PFSK-1 (cell line): ENCODE measurements at regions not wholly inside any gene's neighbourhood (a gene's known extent, or its start where the extent isn't known, plus 50 kb on each side); places are given as distances from the start of the nearest gene placed in this dataset.

Experiments
- FOXP2 ChIP-seq: optimal IDR thresholded peaks from 2 replicates; pipeline ENCODE3; 2011; ENCODE audit warnings: borderline replicate concordance, control low read depth, inconsistent platforms; ENCODE audit not compliant: insufficient read depth; ENCODE audit errors: extremely low read length, extremely low read depth
- POLR2AphosphoS5 ChIP-seq: IDR thresholded peaks from 2 replicates; pipeline ENCODE4 v1.6.1; 2012; ENCODE audit warnings: low read depth, mild to moderate bottlenecking, control low read depth, low read length, moderate library complexity
- TF ChIP-seq, protein P1 (sequence below), 2 experiments: IDR thresholded peaks; 2 replicates each; pipeline versions ENCODE4 v1.6.1 to v1.8.0; 2011 to 2012; ENCODE audit warnings: low read depth in 2 of 2, low read length in 2 of 2, control low read depth in 1 of 2, inconsistent platforms in 1 of 2, mild to moderate bottlenecking in 1 of 2, moderate library complexity in 1 of 2; ENCODE audit not compliant: insufficient read depth in 1 of 2

DNA sequence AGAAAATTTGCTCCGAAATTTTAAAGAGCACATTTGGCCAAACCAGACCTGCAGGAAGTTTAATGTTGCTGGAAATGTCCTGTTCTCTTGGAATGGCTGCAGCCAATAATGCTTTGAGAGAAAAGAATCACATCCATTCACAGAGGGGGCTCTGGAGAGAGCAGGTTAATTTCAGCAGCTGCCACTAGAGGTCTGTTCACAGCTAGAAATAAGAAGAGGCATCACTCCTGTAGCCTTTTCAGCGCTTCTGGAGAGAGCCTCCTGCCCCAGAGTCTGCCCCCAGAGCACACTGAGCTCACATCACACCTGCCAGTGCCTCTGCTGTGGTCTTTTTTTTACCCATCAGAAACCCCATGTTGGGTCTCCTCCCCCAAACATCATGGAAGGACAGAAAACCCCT, 124.8 kb upstream of the RAD23B start:
- TF ChIP-seq FOXP2 (no peak), POLR2AphosphoS5 (no peak)
- TF ChIP-seq, protein P1, sequence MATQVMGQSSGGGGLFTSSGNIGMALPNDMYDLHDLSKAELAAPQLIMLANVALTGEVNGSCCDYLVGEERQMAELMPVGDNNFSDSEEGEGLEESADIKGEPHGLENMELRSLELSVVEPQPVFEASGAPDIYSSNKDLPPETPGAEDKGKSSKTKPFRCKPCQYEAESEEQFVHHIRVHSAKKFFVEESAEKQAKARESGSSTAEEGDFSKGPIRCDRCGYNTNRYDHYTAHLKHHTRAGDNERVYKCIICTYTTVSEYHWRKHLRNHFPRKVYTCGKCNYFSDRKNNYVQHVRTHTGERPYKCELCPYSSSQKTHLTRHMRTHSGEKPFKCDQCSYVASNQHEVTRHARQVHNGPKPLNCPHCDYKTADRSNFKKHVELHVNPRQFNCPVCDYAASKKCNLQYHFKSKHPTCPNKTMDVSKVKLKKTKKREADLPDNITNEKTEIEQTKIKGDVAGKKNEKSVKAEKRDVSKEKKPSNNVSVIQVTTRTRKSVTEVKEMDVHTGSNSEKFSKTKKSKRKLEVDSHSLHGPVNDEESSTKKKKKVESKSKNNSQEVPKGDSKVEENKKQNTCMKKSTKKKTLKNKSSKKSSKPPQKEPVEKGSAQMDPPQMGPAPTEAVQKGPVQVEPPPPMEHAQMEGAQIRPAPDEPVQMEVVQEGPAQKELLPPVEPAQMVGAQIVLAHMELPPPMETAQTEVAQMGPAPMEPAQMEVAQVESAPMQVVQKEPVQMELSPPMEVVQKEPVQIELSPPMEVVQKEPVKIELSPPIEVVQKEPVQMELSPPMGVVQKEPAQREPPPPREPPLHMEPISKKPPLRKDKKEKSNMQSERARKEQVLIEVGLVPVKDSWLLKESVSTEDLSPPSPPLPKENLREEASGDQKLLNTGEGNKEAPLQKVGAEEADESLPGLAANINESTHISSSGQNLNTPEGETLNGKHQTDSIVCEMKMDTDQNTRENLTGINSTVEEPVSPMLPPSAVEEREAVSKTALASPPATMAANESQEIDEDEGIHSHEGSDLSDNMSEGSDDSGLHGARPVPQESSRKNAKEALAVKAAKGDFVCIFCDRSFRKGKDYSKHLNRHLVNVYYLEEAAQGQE (IDR thresholded peaks at IDR 0.05; ENCODE audit: insufficient read depth in 1 of 2, low read depth in 2 of 2, low read length in 2 of 2), result no peak
